ENCODE measurements at regions not wholly inside any gene's neighbourhood (a gene's known extent, or its start where the extent isn't known, plus 50 kb on each side); places are given as distances from the start of the nearest gene placed in this dataset.

DNA sequence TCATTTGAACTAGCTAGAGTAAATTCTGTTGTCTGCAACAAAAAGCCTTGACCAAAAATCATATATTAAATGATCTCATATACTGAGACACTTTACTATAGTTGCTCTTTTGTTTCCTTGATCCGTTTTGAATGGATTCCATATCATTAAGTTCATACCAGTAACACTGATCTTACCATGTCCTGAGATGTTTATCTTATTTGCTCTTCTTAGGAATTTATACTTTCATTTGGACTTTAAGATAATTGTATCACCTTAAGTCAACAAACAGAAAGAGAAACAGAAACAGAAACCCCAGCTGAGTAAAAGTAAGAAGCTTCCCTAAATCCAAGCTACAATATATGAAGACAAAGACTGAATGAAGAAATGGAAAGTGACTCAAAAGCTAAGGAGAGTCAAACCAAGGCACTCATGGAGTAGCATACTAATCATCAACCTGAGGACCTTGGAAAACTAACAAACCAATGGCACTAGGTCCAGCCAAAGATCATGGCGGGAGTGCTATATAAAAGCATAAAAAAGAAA, 106.5 kb upstream of the COX10 start:
- Histone ChIP-seq H3K4me1 (no peaks in the 10 kb centered on the region), H3K36me3 (no peaks in the 10 kb centered on the region), H3K4me3 (no peak overlapping the region), H3K9me3 (no peaks in the 10 kb centered on the region), H3K27ac (no peak overlapping the region), H3K4me2 (no peak overlapping the region), H4K20me1 (no peaks in the 10 kb centered on the region), H3K9ac (no peak overlapping the region), H3K27me3 (no peaks in the 10 kb centered on the region)
- TF ChIP-seq Cebpa-rat (IDR thresholded peaks at IDR 0.05) = no peak

DNA sequence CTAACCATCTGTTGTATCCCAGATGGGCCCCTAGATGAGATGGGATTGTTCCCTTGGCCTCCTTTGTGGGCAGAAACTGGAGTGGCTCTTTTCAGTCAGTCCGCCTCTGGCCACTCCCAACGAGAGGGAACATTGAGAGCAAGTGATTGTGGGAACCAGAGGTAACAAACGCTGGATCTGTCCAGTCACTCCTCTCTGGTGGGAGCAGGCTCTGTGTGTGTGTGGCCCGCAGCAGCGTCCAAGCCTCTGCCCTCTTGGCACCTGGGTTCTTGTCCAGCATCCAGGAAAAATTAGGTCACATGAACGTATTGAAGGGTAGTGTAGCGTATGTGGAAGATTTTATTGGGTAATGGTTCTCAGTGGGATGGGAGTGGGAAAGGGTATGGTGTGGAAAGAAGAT, 101.9 kb upstream of the COX10 start:
- H3K4me3 ChIP-seq = no peak overlapping the region
- H3K36me3 ChIP-seq = no peaks in the 10 kb centered on the region
- H3K27me3 ChIP-seq = no peaks in the 10 kb centered on the region
- no peaks in the 10 kb centered on the region for H4K20me1 ChIP-seq
- no peak overlapping the region for H3K4me2 ChIP-seq
- no peaks in the 10 kb centered on the region for H3K9me3 ChIP-seq
- no peaks in the 10 kb centered on the region for H3K4me1 ChIP-seq
- H3K9ac ChIP-seq = no peak overlapping the region
- H3K27ac ChIP-seq = no peak overlapping the region
- no peak for TF ChIP-seq Cebpa-rat (IDR thresholded peaks at IDR 0.05)

DNA sequence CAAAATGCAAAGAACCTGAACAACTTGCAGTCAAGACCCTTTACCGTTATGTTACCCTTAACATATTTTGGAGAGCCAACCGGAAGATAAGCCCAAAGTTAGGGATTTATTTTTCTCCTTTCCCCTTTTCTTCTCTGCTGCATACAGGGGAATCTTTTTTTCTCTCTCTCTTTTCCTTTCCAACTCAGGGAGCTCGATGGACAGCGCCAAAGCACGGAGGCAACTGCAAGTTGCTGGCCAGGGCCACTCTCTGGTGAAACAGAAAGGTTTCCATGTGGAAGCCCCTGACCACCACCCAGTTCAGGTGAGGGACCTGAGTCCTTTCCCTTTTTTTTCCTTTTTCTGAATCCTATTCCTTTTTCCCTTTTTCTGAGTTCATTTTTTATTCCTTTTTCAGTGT, 98.8 kb upstream of the COX10 start:
- no peak for TF ChIP-seq Cebpa-rat (IDR thresholded peaks at IDR 0.05)
- no peaks in the 10 kb centered on the region for H4K20me1 ChIP-seq
- H3K4me2 ChIP-seq = no peak overlapping the region
- no peaks in the 10 kb centered on the region for H3K9me3 ChIP-seq
- H3K4me1 ChIP-seq = no peaks in the 10 kb centered on the region
- no peak overlapping the region for H3K27ac ChIP-seq
- no peaks in the 10 kb centered on the region; the same call in 1 of the 2 replicates for H3K36me3 ChIP-seq
- H3K4me3 ChIP-seq = no peak overlapping the region
- H3K27me3 ChIP-seq = no peaks in the 10 kb centered on the region
- H3K9ac ChIP-seq = no peak overlapping the region

DNA sequence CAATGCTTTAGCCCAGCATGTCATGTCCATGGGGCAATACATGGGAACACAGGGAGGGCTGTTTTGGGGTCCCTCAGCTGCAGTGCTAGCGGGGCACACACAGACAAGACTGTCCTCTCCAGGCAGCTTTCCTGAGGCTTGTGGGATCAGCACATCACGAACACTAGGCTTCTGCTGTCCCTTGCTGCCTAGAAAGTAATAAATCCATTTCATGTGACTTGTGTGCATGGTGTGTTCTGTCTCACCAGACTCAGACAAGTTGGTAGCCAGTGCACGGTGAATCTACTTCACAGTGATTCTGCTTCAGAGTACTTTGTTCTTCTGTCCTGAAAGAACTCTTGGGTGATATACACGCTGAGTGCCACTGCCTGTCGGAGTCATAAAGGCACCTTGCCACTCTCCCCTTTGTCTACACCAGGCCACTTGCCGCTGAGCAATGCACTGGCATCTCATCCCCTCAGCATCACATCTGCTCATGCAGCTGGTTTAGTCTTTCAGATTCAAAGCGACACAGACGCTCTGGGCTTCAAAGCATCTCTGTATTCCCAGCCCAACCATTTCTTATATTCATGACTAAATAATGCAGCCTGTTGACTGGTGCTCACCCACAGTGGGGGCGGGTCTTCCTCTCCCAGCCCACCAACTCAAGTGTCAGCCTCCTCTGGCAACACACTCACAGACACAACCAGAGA, 95.2 kb upstream of the COX10 start:
- Histone ChIP-seq H4K20me1 (no peaks in the 10 kb centered on the region), H3K27me3 (no peaks in the 10 kb centered on the region), H3K9me3 (peaks cover 8% of the 10 kb centered on the region), H3K27ac (no peak overlapping the region), H3K9ac (no peak overlapping the region), H3K36me3 (peaks cover 9% of the 10 kb centered on the region; the same call in 1 of the 2 replicates), H3K4me1 (no peaks in the 10 kb centered on the region), H3K4me3 (no peak overlapping the region), H3K4me2 (no peak overlapping the region)
- TF ChIP-seq Cebpa-rat (IDR thresholded peaks at IDR 0.05) = no peak

DNA sequence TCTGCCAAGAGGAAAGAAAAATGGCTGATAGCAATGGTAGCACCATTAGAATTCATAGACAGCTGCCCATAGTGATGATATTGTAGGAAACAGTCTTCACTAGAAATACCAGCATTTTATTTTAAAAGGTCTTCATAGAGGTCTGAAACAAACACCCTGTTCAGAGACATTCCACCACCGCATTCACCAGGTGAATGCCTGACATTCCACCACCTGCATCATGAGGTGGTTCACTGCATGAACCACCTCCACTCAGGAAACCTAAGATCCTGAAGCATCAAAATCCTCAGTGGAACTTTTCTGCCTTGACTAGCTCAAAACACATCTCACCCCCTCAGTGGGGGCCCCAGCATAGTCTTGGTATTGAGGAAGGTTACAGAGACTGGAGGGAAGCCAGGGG, 91.5 kb upstream of the COX10 start:
- no peak for TF ChIP-seq Cebpa-rat (IDR thresholded peaks at IDR 0.05)
- Histone ChIP-seq H3K27me3 (no peaks in the 10 kb centered on the region), H3K4me2 (no peak overlapping the region), H3K9ac (no peak overlapping the region), H3K4me1 (no peaks in the 10 kb centered on the region), H3K36me3 (peaks cover 22% of the 10 kb centered on the region), H3K9me3 (peaks cover 8% of the 10 kb centered on the region), H4K20me1 (no peaks in the 10 kb centered on the region), H3K27ac (no peak overlapping the region), H3K4me3 (no peak overlapping the region)

DNA sequence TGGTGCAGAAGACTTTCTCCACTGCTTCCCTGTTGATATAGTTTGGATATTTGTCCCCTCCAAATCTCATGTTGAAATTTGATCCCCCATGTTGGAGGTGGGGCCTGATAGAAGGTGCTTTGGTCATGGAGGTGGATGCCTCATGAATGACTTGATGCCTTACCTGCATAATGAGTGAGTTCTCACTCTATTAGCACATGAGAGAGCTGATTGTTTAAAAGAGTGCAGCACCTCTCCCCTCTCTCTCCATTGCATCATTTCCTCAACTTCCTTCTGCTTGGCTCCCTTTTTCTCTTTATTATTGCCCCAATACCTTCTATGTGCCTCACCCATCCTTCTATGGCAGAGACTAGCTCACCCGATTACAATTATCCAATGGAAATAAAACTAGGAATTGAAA, 90.8 kb upstream of the COX10 start:
- H3K4me3 ChIP-seq = no peak overlapping the region
- no peak overlapping the region for H3K27ac ChIP-seq
- no peak for TF ChIP-seq Cebpa-rat (IDR thresholded peaks at IDR 0.05)
- H4K20me1 ChIP-seq = no peaks in the 10 kb centered on the region
- H3K27me3 ChIP-seq = no peaks in the 10 kb centered on the region
- H3K4me2 ChIP-seq = no peak overlapping the region
- H3K36me3 ChIP-seq = peaks cover 24% of the 10 kb centered on the region
- peaks cover 8% of the 10 kb centered on the region for H3K9me3 ChIP-seq
- H3K4me1 ChIP-seq = no peaks in the 10 kb centered on the region
- H3K9ac ChIP-seq = no peak overlapping the region

DNA sequence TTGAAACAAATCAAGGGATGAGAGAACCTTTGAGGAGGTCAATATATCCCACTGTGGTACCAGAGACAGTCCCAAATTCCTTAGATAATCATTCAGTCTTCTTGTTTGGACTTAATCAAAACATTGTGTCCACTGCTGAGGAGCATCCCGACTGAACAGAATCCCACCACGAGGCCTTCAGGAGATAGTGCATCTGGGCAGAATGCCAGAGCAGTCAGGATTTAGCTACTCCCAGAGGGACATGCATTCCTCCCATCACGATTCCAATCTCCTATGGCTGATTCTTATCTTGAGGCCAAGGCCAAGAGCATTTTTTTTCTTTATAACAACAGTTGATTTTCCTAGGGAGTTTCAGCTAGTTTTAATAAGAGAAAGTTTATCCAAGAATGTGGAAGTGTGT, 87.4 kb upstream of the COX10 start:
- Histone ChIP-seq H3K4me1 (no peaks in the 10 kb centered on the region), H3K9me3 (peaks cover 1% of the 10 kb centered on the region), H3K4me3 (no peak overlapping the region), H3K27me3 (no peaks in the 10 kb centered on the region), H3K36me3 (peaks cover 21% of the 10 kb centered on the region), H3K4me2 (no peak overlapping the region), H4K20me1 (no peaks in the 10 kb centered on the region), H3K9ac (no peak overlapping the region), H3K27ac (no peak overlapping the region)
- TF ChIP-seq Cebpa-rat (IDR thresholded peaks at IDR 0.05) = no peak

DNA sequence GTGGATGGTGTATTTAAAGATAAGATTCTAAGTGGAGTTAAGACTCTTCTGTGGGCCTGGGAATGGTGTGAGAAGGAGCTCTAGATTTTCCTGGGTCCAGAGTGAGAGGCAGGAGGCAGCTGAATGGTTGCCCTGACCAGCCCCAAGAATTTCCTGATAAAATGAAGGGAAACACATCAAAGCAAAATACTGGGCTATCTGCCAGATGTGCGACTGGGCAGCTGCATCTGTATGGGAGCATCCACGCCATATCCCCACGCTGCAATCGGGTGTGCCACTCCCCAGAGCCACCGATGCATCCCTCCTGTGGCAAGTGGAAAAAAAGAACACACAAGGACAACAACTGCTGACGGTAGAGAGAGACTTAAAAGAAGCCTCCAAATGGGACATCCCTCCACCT, 84.3 kb upstream of the COX10 start:
- H3K4me1 ChIP-seq = no peaks in the 10 kb centered on the region
- H3K9me3 ChIP-seq = no peaks in the 10 kb centered on the region
- no peak overlapping the region for H3K4me2 ChIP-seq
- no peaks in the 10 kb centered on the region for H4K20me1 ChIP-seq
- H3K4me3 ChIP-seq = no peak overlapping the region
- no peak overlapping the region for H3K9ac ChIP-seq
- TF ChIP-seq Cebpa-rat (IDR thresholded peaks at IDR 0.05) = no peak
- no peaks in the 10 kb centered on the region for H3K27me3 ChIP-seq
- peaks cover 20% of the 10 kb centered on the region for H3K36me3 ChIP-seq
- no peak overlapping the region for H3K27ac ChIP-seq

DNA sequence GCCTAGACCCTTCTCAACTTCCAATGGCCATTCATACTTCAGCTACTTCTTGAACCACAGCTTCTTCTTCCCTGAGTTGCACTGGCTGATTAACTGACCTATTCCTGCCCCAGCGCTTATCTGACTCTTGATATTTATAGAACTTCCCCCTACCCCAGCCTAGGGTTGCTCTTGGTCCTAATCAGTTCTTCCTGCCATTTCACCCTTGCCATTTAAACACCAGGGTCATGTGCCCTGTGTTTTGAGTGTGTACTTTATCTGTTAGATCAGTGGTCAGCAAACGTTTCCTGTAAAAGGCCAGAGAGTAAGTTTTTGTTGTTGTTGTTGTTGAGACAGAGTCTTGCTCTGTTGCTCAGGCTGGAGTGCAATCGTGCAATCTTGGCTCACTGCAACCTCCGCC, 82.4 kb upstream of the COX10 start:
- Histone ChIP-seq H4K20me1 (no peaks in the 10 kb centered on the region), H3K36me3 (peaks cover 12% of the 10 kb centered on the region; the same call in 1 of the 2 replicates), H3K4me3 (no peak overlapping the region), H3K4me2 (no peak overlapping the region), H3K9ac (no peak overlapping the region), H3K4me1 (no peaks in the 10 kb centered on the region), H3K9me3 (no peaks in the 10 kb centered on the region), H3K27ac (no peak overlapping the region), H3K27me3 (no peaks in the 10 kb centered on the region)
- TF ChIP-seq Cebpa-rat (IDR thresholded peaks at IDR 0.05) = no peak

DNA sequence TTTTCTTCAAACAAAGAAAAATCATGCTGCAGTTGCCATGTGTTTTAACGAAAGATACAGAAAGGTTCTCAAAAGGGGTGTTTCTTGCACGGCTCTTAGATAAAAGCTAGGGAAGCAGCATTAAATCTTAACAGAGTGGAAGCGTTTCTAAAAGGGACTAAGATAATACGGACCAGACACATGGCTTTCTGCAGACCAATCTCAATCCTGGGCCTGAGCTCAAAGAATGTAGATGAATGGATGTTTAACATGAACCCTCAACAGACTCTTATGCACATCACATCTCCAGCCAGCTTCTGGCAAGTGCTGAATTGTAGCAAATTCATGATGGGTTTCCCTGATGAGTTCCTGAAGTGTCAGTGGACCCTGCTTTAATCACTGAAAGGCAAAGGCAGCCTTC, 80.2 kb upstream of the COX10 start:
- Histone ChIP-seq H3K9me3 (no peaks in the 10 kb centered on the region), H3K9ac (no peak overlapping the region), H3K27ac (no peak overlapping the region), H4K20me1 (no peaks in the 10 kb centered on the region), H3K4me3 (no peak overlapping the region), H3K4me1 (no peaks in the 10 kb centered on the region), H3K36me3 (no peaks in the 10 kb centered on the region), H3K27me3 (no peaks in the 10 kb centered on the region), H3K4me2 (no peak overlapping the region)
- no peak for TF ChIP-seq Cebpa-rat (IDR thresholded peaks at IDR 0.05)

DNA sequence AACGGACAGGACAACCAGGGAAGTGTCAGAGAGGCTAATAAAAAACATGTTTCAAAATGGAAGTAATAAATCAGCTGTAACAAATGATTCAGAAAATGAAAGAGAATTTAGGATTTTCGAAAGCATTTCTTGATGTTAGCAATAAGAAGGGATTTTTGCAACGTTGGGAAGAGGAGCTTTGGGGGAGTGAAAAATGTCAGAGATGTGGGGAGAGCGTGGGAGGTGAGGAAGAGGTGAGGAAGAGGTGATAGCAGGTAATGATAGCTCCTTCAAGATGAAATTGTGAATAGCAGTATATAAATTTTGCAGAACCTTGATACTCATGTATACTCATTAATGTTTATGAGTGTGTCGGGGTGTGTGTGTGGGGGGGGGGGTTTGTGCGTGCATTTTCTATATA, 76.2 kb upstream of the COX10 start:
- Histone ChIP-seq H3K27me3 (no peaks in the 10 kb centered on the region), H3K36me3 (peaks cover 3% of the 10 kb centered on the region; the same call in 1 of the 2 replicates), H3K4me3 (no peak overlapping the region), H3K4me1 (no peaks in the 10 kb centered on the region), H3K9me3 (no peaks in the 10 kb centered on the region), H3K9ac (no peak overlapping the region), H4K20me1 (no peaks in the 10 kb centered on the region), H3K4me2 (no peak overlapping the region), H3K27ac (no peak overlapping the region)
- TF ChIP-seq Cebpa-rat (IDR thresholded peaks at IDR 0.05) = no peak

Data from BLaER1 (cell line).